OCI-LY1 (cell line): ENCODE measurements at regions not wholly inside any gene's neighbourhood (a gene's known extent, or its start where the extent isn't known, plus 50 kb on each side); places are given as distances from the start of the nearest gene placed in this dataset.

Experiments
- CTCF ChIP-seq: fragments of 200-600 bp; sonication (generic), shearing (Covaris generic); IDR thresholded peaks from 2 replicates; pipeline ENCODE4 v1.5.1; 2017; ENCODE audit warnings: mild to moderate bottlenecking, antibody characterized with exemption, low read length, moderate library complexity, mixed read lengths
- EZH2 ChIP-seq: fragments of 200-600 bp; sonication (generic), shearing (Covaris generic); IDR thresholded peaks from 2 replicates; pipeline ENCODE4 v1.8.0; 2017; ENCODE audit warnings: borderline replicate concordance, mixed run types, mild to moderate bottlenecking, antibody characterized with exemption, low read length, moderate library complexity, mixed read lengths

- TF ChIP-seq CTCF (no peak), EZH2 (no peak)
These were observed 263.2 kb downstream of the CBLN1 start for GRCh38 chr16:49018259-49018931.
